OCI-LY1 (cell line): ENCODE measurements at regions not wholly inside any gene's neighbourhood (a gene's known extent, or its start where the extent isn't known, plus 50 kb on each side); places are given as distances from the start of the nearest gene placed in this dataset.

ENCODE experiments used
- EZH2 ChIP-seq: fragments of 200-600 bp; sonication (generic), shearing (Covaris generic); IDR thresholded peaks from 2 replicates; pipeline ENCODE4 v1.8.0; 2017; ENCODE audit warnings: borderline replicate concordance, mixed run types, mild to moderate bottlenecking, antibody characterized with exemption, low read length, moderate library complexity, mixed read lengths
- TF ChIP-seq, protein P1 (sequence below): fragments of 200-600 bp; sonication (generic), shearing (Covaris generic); IDR thresholded peaks from 2 replicates; pipeline ENCODE4 v1.5.1; 2017; ENCODE audit warnings: mild to moderate bottlenecking, antibody characterized with exemption, low read length, moderate library complexity, mixed read lengths

DNA sequence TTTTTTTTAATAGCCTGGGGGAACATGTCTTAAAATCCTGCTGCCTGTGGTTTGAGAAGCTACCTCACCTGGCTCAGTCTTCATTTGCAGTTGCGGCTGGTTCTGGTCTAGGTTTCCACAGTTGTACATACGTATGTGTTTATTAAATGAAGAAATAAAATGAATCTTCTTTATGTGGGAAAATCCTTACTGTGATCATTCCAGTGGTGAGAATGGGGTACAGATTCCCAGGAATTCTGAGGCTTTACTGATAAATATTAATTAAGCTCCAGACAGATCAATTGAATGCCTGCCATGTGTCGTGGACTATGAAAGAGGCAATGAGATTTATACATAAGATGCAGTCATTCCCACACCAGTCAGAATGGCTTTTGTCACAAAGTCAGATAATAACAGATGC, 356.1 kb upstream of the GRM7 start:
- TF ChIP-seq, protein P1, sequence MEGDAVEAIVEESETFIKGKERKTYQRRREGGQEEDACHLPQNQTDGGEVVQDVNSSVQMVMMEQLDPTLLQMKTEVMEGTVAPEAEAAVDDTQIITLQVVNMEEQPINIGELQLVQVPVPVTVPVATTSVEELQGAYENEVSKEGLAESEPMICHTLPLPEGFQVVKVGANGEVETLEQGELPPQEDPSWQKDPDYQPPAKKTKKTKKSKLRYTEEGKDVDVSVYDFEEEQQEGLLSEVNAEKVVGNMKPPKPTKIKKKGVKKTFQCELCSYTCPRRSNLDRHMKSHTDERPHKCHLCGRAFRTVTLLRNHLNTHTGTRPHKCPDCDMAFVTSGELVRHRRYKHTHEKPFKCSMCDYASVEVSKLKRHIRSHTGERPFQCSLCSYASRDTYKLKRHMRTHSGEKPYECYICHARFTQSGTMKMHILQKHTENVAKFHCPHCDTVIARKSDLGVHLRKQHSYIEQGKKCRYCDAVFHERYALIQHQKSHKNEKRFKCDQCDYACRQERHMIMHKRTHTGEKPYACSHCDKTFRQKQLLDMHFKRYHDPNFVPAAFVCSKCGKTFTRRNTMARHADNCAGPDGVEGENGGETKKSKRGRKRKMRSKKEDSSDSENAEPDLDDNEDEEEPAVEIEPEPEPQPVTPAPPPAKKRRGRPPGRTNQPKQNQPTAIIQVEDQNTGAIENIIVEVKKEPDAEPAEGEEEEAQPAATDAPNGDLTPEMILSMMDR: no peak
- TF ChIP-seq EZH2: no peak
